Uterus (tissue), 3 donors: ENCODE measurements at regions not wholly inside any gene's neighbourhood (a gene's known extent, or its start where the extent isn't known, plus 50 kb on each side); places are given as distances from the start of the nearest gene placed in this dataset.
"Not testable (repeated sequence)": the region's sequence is repeated elsewhere in the genome, so short reads cannot be mapped to it uniquely, and the experiment has no call there.

Experiments used
- DNase-seq, 2 donors: peaks; one replicate each; pipeline ENCODE4 v3.0.0-alpha.2; 2019 to 2020
- H3K27ac ChIP-seq, 2 donors: fragments of 200-600 bp; sonication (generic); 1 replicate in 1 of 2; 2 replicates in 1 of 2; pipeline ENCODE4 v1.5.1; 2016 to 2018
- H3K27me3 ChIP-seq, 2 donors: fragments of 200-600 bp; sonication (generic); one replicate each; pipeline ENCODE4 v1.5.1; 2018 to 2019; ENCODE audit warnings: control low read depth in 1 of 2
- H3K36me3 ChIP-seq, 2 donors: fragments of 200-600 bp; sonication (generic); one replicate each; pipeline ENCODE4 v1.5.1; 2019; ENCODE audit warnings: control low read depth in 1 of 2
- H3K4me1 ChIP-seq, 2 donors: fragments of 200-600 bp; sonication (generic); one replicate each; pipeline ENCODE4 v1.5.1; 2018 to 2019; ENCODE audit warnings: control low read depth in 1 of 2
- H3K4me3 ChIP-seq, 2 donors: fragments of 200-600 bp; sonication (generic); 1 replicate in 1 of 2; 2 replicates in 1 of 2; pipeline ENCODE4 v1.5.1; 2018 to 2019; ENCODE audit warnings: mild to moderate bottlenecking in 1 of 2
- H3K9me3 ChIP-seq, 2 donors: fragments of 200-600 bp; sonication (generic); one replicate each; pipeline ENCODE4 v1.5.1; 2019; ENCODE audit warnings: control low read depth in 1 of 2
- CTCF ChIP-seq, 4 experiments: fragments of 200-600 bp in 2 of 4; fragments of 450-650 bp in 2 of 4; sonication (generic) in 2 of 4; IDR thresholded peaks; one replicate each; pipeline ENCODE4 v1.5.1; 2016 to 2019; ENCODE audit warnings: antibody characterized with exemption in 4 of 4, mild to moderate bottlenecking in 2 of 4, moderate library complexity in 1 of 4
- POLR2A ChIP-seq, 2 donors: fragments of 450-650 bp; IDR thresholded peaks; one replicate each; pipeline ENCODE4 v1.6.1; 2016; ENCODE audit warnings: antibody characterized with exemption in 2 of 2, mild to moderate bottlenecking in 1 of 2, moderate library complexity in 1 of 2
- intact Hi-C: fragments of 100-400 bp; cut with DNase I; formaldehyde crosslinking; loops from one replicate; pipeline ENCODE4 v1.15.1; 2023; ENCODE audit warnings: low total_unique reads
- donor health status: DM: yes; HTN: yes; CAD: no.

- no peaks in the 10 kb centered on the region for H3K36me3 ChIP-seq
- no peak overlapping the region for H3K27ac ChIP-seq
- TF ChIP-seq POLR2A (IDR thresholded peaks at IDR 0.05) (no peak), CTCF (IDR thresholded peaks at IDR 0.05) (no peak)
- DNase-seq = no peak
- intact Hi-C loops = no loop called here
- no peaks in the 10 kb centered on the region for H3K27me3 ChIP-seq
- peaks cover 0 to 8% of the 10 kb centered on the region in 2 donors for H3K4me1 ChIP-seq
- H3K9me3 ChIP-seq = no peaks in the 10 kb centered on the region
- no peak overlapping the region for H3K4me3 ChIP-seq
Measured at GRCh38 chr5:8831251-8831650, 714.6 kb downstream of the SEMA5A start.

GRCh38 chr5:8831854-8832253, 714.0 kb downstream of the SEMA5A start:
- no peak for DNase-seq
- intact Hi-C loops = no loop called here
- TF ChIP-seq CTCF (IDR thresholded peaks at IDR 0.05) (no peak), POLR2A (IDR thresholded peaks at IDR 0.05) (no peak)
- no peaks in the 10 kb centered on the region for H3K27me3 ChIP-seq
- peaks cover 0 to 8% of the 10 kb centered on the region in 2 donors for H3K4me1 ChIP-seq
- H3K4me3 ChIP-seq = no peak overlapping the region
- no peaks in the 10 kb centered on the region for H3K36me3 ChIP-seq
- no peak overlapping the region for H3K27ac ChIP-seq
- no peaks in the 10 kb centered on the region for H3K9me3 ChIP-seq

- Histone ChIP-seq H3K4me1 (no peaks in the 10 kb centered on the region), H3K9me3 (no peaks in the 10 kb centered on the region), H3K36me3 (no peaks in the 10 kb centered on the region), H3K27me3 (no peaks in the 10 kb centered on the region), H3K4me3 (no peak overlapping the region), H3K27ac (no peak overlapping the region)
- DNase-seq = no peak
- intact Hi-C loops = no loop called here
- no peak for TF ChIP-seq POLR2A (IDR thresholded peaks at IDR 0.05)
- TF ChIP-seq CTCF (IDR thresholded peaks at IDR 0.05) = no peak
Measured at GRCh38 chr5:8839361-8840055, 706.4 kb downstream of the SEMA5A start.

GRCh38 chr5:8840237-8840636, 705.6 kb downstream of the SEMA5A start:
- Histone ChIP-seq H3K27me3 (no peaks in the 10 kb centered on the region), H3K9me3 (no peaks in the 10 kb centered on the region)

GRCh38 chr5:8840746-8841145, 705.1 kb downstream of the SEMA5A start:
- H3K4me3 ChIP-seq, intact Hi-C loops, H3K4me1 ChIP-seq, H3K36me3 ChIP-seq, H3K9me3 ChIP-seq, H3K27ac ChIP-seq, DNase-seq, H3K27me3 ChIP-seq: not testable (repeated sequence)

More at GRCh38 chr5:8840237-8840636, 705.6 kb downstream of the SEMA5A start:
- no peak for DNase-seq
- intact Hi-C loops = no loop called here
- Histone ChIP-seq H3K4me3 (no peak overlapping the region), H3K27ac (no peak overlapping the region), H3K36me3 (no peaks in the 10 kb centered on the region), H3K4me1 (no peaks in the 10 kb centered on the region)
- TF ChIP-seq POLR2A (IDR thresholded peaks at IDR 0.05) (no peak), CTCF (IDR thresholded peaks at IDR 0.05) (no peak)
